Astrocyte of the hippocampus (primary cell): ENCODE measurements at regions not wholly inside any gene's neighbourhood (a gene's known extent, or its start where the extent isn't known, plus 50 kb on each side); places are given as distances from the start of the nearest gene placed in this dataset.
"Not testable (repeated sequence)": the region's sequence is repeated elsewhere in the genome, so short reads cannot be mapped to it uniquely, and the experiment has no call there.

Experiments used
- DNase-seq: peaks from one replicate; pipeline ENCODE4 v3.0.0; 2011; ENCODE audit warnings: low read depth, low spot score

DNA sequence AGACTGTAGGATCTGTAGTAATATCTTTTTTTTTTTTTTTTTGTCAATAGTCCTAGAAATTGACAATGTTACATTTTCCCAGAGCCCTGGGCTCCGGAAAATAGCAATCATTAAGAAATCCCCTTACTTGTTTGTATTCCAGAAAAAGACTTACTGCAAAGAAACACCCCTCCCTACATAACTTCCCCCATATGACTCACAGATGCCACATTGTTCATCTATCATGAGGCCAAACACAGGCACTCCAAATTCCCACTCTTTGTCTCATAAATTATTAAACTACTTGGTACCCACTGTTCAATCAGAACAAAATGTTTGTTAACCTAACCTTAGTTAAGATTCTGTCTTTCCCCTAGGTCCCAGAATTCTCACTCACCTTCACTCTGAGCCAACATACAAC is 53.5 kb downstream of the TEX51 start:
- DNase-seq: no peak

DNA sequence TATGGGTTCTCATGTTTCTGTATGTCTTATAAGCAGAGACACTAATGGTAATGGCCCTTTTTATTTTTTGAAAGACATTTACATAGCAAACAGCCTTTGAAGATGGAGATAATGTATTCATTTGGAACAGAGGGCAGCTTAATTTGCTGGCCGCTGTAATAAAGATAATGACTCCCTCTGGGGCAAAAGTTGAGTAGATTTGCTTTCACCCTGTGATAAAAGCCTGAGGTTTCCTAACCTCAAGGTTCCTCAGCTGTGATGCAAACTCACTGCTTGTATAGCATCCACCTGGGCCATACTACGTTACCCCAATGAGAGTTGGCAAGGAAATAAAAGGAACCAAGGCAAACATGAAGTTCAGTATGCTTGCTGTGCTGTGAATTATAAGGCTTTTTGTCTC is 54.8 kb downstream of the TEX51 start:
- no peak for DNase-seq

DNA sequence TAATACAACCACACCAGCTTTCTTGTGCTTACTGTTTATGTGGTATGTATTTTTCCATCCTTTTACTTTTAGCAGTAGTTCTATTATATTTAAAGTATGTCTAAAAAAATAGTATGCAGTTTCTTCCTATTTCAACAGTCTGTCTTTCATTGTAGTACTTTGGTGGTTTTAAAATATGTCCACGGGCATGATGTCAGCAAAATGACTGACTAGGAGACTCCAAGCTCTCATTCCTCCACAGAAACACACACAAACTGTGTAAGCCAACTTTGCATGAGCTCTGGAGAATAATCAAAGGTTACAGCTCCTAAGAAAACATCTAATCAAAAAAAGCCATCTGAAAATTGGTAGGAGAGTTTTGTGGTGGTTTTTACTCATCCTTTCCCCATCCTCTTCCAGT is 56.1 kb downstream of the TEX51 start:
- no peak for DNase-seq

DNA sequence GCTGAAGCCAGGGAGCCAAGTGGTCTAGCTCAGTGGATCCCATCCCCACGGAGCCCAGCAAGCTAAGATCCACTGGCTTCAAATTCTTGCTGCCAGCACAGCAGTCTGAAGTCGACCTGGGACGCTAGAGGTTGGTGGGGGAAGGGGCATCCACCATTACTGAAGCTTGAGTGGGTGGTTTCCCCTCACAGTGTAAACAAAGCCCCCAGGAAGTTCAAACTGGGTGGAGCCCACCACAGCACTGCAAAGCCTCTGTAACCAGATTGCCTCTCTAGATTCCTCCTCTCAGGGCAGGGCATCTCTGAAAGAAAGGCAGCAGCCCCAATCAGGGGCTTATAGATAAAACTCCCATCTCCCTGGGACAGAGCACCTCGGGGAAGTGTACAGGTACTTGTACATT is 58.1 kb downstream of the TEX51 start:
- DNase-seq: not testable (repeated sequence)

GRCh38 chr2:126963390-126963789 is 64.7 kb downstream of the TEX51 start:
- DNase-seq: no peak

DNA sequence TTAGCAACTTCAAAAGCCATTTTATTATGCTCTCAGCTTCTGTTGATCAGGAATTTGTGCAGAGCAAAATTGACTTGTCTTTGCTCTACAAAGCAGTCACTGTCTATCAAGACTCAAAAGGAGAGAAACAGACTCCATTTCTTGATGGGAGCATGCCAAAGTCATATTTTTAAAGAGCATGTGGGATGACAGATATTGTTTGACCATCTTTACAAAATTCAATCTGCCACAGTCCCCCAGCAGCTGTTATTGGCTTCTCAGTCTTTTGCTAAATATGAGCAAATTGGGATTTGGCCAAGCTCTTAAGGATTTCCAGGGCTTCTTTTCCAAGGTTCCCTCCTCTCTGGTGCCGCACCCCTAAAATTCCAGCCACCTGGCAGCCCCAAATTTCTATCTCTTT is 67.9 kb downstream of the TEX51 start:
- DNase-seq: no peak

DNA sequence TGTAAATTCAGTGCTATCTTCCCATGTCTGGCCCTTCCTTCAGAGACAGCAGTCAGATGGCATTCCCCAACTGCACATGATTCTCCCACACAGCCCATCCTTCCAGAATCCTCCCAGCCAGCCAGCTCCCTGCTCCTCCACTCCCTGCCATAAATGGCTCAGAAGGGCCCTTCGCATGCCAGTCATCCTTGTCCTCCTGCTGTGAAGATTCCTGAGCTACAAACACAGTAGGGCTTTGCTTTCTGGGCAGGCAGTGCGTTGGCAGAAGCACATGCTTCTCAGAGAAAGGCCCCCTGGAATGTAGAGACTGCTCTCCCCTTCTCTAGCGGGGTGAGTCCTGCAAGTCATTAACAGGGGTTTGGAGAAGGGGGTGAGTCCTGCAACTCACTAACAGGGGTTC is 71.9 kb downstream of the TEX51 start:
- peak; percentile 8 for DNase-seq

GRCh38 chr2:126971162-126971480 is 72.4 kb downstream of the TEX51 start:
- DNase-seq: no peak

- peak; percentile 80 for DNase-seq
These were observed 73.0 kb downstream of the TEX51 start for GRCh38 chr2:126971481-126972278.

GRCh38 chr2:126972279-126972626 is 73.6 kb downstream of the TEX51 start:
- no peak for DNase-seq

DNA sequence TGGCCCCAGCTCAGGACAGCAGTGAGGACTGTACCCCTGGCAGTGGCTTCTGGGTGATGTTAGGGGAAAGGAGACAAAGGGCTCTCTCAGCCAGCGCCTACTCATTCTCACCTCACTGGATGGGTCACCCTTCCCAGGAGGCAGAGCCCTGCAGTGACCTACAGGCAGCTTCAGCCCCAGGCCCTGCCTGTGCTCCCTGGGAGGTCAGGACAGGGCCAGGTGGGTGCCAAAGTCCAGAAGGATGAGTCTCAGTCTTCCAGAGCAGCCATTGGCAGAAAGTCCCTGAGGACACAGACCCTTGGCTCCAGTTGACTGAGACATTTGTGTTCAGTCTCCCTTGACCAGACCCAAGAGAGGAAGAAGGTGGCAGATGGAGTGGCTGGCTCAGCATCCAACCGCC is 75.1 kb downstream of the TEX51 start:
- no peak for DNase-seq

- DNase-seq: no peak
These were observed 77.3 kb downstream of the TEX51 start for GRCh38 chr2:126975671-126976655.

DNA sequence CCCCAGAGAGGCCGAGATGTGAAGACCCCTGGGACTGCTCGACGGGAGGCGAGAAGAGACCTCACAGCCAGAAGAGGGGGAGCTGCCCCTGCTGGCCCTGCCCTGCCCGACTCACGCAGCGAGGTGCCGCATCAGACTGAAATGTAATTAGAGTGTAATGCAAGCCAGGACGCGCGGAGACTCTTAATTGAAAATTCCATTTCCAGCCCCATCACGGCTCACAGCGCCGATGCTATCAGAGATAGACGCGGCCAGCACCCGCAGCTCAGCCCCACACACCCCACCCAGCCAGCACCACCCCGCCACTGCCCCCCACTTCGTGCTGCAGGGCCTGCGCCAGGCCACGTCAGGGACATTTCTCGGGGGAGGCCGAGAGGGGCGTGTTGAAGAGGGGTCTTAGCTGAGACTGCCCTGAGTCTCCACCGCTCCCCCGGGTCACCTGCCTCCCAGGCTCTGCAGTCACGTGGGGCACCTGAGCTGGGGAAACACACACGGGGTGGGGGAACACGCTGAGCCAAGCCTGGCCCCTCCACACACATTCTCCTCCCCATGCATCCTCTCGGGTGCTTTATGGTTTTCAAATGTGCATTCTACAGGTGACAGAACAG is 78.1 kb downstream of the TEX51 start:
- no peak for DNase-seq

GRCh38 chr2:126978333-126978732 is 79.6 kb downstream of the TEX51 start:
- DNase-seq: no peak

- DNase-seq: no peak
These were observed 80.6 kb downstream of the TEX51 start for GRCh38 chr2:126979039-126980003.

- DNase-seq: no peak
These were observed 82.8 kb downstream of the TEX51 start for GRCh38 chr2:126981476-126981875.

GRCh38 chr2:126982935-126983334 is 84.2 kb downstream of the TEX51 start:
- no peak for DNase-seq

GRCh38 chr2:126986631-126987187 is 88.0 kb downstream of the TEX51 start:
- no peak for DNase-seq

- DNase-seq: no peak
These were observed 89.8 kb downstream of the TEX51 start for GRCh38 chr2:126988482-126988881.

DNA sequence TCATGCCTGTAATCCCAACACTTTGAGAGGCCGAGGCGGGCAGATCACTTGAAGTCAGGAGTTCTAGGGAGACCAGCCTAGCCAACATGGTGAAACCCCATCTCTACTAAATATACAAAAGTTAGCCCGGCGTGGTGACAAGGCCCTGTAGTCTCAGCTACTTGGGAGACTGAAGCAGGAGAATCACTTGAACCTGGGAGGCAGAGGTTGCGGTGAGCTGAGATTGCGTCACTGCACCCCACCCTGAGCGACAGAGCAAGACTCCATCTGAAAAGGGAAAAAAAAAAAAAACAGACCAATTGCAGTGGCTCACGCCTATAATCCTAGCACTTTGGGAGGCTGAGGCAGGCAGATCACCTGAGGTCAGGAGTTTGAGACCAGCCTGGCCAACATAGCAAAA is 90.4 kb downstream of the TEX51 start:
- not testable (repeated sequence) for DNase-seq

- DNase-seq: no peak
These were observed 91.5 kb downstream of the TEX51 start for GRCh38 chr2:126990200-126990599.
